ENCODE measurements at regions not wholly inside any gene's neighbourhood (a gene's known extent, or its start where the extent isn't known, plus 50 kb on each side); places are given as distances from the start of the nearest gene placed in this dataset.

- no peak for DNase-seq
These were observed 270.6 kb downstream of the PBX3 start for GRCh38 chr9:126017758-126018157.

DNA sequence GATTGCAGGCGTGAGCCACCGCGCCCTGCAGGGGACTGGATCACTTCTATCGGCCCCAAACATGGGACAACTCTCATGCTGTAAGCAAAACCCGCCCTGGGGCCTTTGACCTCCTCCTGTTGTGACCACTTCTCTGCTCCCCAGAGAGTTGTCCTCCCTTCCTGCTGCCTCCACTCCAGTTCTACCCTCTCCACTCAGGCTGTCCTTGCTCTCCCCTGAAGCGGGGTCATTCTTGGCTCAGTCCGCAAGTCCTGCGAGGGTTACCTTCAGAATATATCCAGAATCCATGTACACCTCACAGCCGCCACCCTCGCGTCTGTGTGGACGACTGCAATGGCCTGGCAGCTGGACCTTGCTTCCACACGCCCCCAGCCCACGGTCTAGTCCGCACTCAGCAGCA is 273.7 kb downstream of the PBX3 start:
- DNase-seq = no peak

- DNase-seq = no peak
These were observed 276.8 kb downstream of the PBX3 start for GRCh38 chr9:126023962-126024361.

DNA sequence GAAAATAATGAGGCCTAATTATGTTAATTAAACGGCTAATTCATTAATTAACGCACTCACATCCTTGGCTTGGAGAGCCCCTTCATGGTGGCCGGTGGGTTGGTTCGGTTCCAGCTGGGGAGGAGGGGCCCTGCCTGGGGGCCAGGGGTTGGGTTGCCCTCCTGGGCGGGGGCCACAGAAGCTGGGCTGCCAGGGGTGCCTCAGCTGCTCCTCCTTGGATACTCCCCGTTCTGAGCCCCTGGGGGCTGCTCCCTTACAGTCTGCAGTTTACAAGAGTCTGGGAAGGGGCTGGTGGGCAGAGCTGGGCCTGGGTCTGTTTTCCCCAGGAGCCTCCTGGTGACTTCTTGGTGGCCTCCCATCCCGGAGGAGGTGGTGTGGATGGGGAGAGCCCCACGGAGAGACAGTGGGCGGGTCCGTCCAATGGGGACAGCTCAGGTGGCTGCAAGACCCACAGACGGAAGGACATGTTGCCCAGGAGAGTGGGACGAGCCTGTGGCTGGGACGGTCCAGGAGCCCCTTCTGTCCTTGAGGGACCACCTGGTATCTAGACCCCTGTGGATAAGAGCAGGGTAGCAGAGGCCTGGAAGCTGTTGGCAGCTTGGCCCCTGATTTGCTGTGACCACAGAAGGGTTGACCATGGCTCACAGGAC is 277.5 kb downstream of the PBX3 start:
- DNase-seq = no peak

- DNase-seq = no peak
These were observed 278.8 kb downstream of the PBX3 start for GRCh38 chr9:126025991-126026390.

DNA sequence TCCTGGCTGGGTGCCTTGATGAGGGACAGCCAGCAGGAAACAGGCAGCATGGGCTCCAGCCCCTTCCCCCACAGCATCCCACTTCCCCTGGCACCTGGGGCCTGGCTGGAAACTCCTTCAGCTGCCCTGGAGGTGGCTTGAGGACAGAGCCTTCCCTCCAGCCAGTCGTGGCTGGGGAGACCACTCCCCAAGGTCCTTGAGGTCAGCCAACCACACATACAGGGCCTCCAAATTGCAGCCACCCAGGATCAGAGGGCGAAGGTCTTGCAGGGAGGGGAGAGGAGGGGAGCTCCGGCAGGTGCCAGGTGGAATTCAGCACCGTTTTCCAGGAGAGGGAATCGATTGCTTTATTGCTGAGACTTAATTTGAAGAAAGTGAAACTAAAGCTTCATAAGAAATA is 280.4 kb downstream of the PBX3 start:
- no peak for DNase-seq

- DNase-seq = no peak
These were observed 281.6 kb downstream of the PBX3 start for GRCh38 chr9:126028746-126029145.

DNA sequence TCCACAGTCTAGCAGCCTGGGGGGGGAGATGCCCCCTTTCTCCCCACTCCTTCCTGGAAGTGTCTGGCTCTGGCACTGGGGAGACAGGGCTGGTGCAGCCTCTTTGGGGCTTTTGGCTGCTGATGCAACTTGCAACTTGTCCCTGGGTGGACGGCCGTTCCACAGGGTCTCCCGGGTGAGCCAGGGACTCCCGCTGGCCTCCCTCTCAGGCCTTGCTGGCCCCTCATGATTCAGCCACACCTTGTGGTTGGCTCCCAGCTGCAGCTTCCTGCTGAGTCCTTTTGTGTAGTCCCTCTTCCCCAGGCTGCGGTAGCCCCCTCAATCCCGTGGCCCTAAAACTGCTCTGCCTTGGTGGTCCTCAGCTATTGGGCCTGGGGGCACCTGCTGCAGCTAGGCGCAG is 283.5 kb downstream of the PBX3 start:
- no peak for DNase-seq

DNA sequence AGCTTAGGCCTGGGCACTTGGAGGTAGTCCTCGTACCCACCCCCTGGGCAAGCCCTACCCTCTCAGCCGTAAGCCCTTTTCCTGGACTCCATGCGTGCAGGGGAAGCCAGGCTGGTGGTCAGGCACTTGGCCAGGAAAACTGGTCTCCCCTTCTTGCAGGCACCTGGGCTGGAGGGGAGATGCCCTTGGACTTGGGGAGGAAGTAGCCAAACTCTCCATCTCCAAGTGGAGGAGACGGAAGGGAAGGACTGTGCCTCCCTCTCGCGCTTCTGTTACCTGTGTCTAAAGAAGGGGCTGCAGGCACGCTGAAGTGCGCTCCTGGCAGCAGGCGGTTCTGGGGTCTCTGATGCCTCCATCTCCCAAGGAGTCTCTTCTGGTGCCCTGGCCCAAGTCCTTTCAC is 283.9 kb downstream of the PBX3 start:
- no peak for DNase-seq

GRCh38 chr9:126032135-126032534 is 285.0 kb downstream of the PBX3 start:
- DNase-seq = no peak

DNA sequence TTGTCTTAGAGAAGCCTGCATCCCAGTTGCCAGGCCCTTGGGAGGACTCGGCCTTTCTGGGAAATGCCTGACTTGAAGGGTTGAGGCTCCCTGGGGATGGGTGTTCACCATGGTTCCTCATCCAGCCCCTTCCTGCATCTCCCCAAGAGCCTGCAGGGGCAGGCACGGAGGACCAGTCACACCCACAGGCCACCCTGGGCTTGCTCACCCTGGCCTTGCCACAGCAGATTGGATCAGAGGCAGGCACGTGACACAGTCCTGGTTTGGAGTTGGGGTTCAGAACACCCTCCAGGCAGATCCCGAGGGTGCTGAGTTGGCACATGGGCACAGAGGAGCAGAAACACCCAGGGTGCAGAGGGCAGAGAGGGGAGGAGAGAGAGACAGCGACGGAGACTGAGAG is 286.1 kb downstream of the PBX3 start:
- DNase-seq = no peak

DNA sequence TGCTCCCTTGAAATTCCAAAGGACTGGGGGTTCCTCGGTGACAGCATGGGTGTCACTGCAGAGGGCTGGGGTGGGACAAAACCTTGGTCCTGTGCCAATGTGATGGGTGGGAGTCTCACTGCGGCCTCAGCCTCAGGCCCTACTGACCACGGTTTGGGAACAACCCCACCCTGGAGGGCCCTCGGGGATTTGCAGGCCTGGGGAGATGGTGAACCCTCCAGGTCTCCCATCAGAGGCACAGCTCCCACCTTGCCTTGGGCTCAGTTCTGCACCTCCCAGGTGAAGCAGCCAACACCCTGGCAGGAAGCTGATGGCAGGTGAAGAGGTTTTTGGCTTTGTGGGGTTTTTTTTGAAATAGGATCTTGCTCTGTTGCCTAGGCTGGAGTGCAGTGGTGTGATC is 286.8 kb downstream of the PBX3 start:
- no peak for DNase-seq

DNA sequence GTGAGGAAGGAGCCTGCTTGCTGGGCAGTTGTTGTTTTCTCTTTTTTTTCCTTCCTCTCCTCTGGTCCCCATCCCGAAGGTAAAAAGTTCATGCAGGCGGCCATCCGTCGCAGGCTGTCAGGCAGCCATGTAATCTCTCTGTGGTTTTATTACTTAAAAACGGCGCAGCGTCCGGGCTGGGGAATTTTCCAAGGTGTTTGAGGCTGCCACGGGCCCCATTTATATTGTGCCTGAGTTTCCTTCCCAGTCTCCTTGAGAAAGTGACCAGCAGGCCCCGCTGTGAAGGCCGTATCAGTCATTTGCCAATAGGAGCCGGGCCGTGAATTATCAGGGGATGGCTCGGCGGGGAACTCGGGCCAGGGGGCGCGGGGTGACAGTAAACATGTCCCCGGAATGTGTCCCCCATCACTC is 289.7 kb downstream of the PBX3 start:
- no peak for DNase-seq

DNA sequence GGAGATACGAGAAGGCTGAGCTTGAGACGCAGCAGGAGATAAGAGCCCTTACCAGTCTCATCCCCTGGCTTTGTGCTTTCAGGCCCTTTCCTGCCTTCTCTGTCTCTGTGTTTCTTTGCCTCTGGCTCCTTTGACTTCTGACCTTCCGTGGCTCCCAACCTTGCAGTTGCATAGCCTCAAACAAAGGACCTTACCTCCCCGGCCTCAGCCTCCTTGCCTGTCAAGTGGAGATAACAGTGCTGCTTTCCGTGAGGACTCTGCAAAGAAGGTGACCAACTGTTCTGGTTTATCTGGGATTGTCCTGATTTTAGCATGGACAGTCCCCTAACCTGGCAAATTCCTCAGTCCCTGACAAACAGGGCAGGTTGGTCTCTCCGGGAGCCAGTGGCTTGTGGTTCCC is 287.8 kb upstream of the MVB12B start:
- no peak for DNase-seq

- no peak for DNase-seq
These were observed 282.9 kb upstream of the MVB12B start for GRCh38 chr9:126043681-126044080.

DNA sequence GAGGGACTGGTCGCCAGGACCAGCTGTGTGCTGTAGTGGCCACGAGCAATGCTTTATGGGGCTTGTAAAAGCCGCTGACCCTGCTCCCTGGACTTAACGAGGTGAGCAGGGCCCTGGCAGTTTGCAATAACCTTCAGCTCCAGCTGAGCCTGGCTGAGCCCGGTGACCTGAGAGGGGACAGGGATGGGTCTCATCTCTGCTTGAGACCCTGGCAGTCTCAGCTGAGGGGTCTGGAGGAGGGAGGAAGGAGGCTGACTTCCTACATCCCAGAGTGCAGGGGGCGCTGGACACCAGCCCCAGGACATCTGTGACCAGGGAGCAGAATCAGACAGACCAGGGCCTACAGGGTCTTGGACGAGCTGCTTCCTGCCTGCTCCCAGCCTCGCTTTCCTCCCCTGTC is 277.5 kb upstream of the MVB12B start:
- no peak for DNase-seq

DNA sequence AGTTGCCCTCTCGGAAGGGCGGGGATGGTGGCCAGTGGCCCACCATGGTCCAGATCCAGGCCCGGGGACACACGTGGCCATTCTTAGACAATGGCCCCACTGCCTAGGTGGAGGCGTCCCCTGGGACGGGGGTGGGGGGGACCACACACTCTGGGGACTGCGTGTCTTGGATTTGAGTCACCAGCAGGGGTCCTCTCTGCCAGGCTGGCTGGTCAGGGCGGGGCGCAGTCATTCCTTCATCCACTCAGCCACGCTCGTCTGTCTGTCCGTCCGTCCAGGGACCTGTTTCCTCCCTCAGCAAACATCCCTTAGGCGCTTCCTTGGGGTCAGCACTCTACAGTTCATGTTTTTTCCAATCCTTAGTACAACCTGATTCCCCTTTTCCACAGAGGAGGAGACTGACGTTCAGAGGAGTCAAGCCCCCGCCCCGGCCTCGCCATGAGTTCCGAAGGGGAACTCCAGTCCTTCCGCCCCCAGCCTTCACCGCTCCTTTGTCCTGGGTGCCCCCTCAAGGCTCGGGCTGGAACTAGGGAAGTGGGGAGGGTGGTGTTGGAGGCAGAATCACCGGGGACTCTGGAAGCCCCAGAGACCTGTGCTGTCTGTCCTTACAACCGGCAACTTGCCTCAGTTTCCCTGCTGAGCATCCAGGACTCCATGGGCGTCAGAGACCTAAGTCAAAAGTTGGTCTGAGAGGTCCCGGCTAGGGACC is 276.6 kb upstream of the MVB12B start:
- no peak for DNase-seq

DNA sequence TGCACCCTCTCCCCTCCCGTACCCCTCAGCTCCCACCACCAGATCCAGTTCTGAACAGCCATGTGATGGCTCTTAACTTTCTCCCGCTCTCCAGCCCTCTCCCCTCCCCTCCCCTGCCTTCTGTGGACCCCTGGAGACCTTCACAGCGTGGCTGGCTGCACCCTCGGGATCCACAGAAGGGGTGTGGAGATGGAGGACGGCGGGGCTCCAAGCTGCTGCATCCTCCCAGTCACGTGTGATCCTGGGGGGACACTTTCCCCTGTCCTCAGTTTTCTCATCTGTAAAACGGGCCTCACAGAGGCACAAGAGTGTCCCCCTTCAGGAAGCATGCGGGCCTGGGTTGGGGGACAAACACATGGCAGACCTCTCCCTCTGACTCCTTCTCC is 276.0 kb upstream of the MVB12B start:
- DNase-seq = no peak

DNA sequence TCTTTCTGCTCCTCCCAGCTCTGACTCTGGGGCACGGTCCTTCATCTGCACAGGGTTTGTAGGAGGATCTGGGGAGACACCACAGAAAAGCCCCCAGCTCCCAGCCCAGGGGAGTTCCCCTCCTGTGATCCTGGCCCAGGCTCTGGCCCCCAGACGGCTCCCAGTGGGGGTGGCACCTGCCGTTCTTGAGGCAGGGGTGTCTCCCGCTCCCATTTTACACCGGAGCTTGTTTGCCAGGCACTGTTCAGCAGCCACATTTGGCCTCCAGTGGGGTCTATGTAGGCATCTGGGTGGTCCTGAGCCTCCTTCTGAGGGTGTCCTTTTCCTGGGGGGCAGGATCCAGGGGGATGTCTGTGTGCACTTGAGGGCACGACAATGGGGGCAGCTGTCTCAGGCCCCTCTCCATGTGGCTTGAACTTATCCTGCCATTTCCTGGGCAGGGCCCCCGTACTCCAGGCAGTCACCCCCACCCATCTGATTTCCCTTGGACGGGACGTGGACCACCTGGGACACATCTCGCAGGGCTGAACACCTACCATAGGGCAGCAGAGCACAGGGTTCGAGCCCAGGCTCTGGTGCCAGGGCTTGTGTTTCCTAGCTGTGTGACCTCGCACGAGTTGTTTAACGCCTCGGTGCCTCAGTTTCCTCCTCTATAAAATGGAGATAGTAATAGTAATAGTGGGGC is 275.0 kb upstream of the MVB12B start:
- DNase-seq = no peak

- no peak for DNase-seq
These were observed 273.8 kb upstream of the MVB12B start for GRCh38 chr9:126052791-126053190.

DNA sequence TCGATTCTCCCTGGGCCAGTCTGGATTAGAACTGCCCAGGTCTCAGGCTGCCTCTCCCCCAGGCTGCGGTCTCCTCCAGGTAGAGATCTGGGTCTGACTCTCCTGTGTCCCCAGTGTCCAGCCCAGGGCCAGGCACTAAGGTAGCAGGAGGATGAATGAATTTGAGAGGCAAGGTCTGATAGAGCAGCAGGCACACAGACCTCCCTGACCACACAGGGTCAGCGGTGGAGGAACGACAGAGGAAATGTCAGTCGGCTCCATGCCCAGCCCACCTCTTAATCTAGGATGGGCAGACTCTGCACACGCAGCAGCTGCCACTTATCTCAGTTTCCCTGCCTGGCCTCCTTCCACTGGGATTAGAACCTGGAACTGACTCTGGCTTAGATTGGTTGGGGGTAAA is 272.7 kb upstream of the MVB12B start:
- no peak for DNase-seq

GRCh38 chr9:126055381-126055985 is 271.1 kb upstream of the MVB12B start:
- DNase-seq = no peak

- no peak for DNase-seq
These were observed 270.2 kb upstream of the MVB12B start for GRCh38 chr9:126056312-126057021.
